Fibroblast of lung (primary cell): ENCODE measurements at regions not wholly inside any gene's neighbourhood (a gene's known extent, or its start where the extent isn't known, plus 50 kb on each side); places are given as distances from the start of the nearest gene placed in this dataset.

Experiments used
- DNase-seq, 2 donors: peaks; one replicate each; pipeline versions ENCODE4 v3.0.0 to v3.0.0-alpha.2; 2010; ENCODE audit warnings: low read depth in 2 of 2
- H2AFZ ChIP-seq: 2 replicates; pipeline ENCODE4 v1.5.1; 2012; ENCODE audit warnings: low read length, control low read depth, inconsistent platforms
- H3K27ac ChIP-seq: 2 replicates; pipeline ENCODE4 v1.5.1; 2011; ENCODE audit warnings: low read length, control low read depth; ENCODE audit not compliant: insufficient read depth
- H3K27me3 ChIP-seq: 2 replicates; pipeline ENCODE4 v1.5.1; 2011; ENCODE audit warnings: mild to moderate bottlenecking, low read length; ENCODE audit not compliant: control insufficient read depth, insufficient read depth
- H3K36me3 ChIP-seq: 2 replicates; pipeline ENCODE4 v1.5.1; 2011; ENCODE audit warnings: low read length; ENCODE audit not compliant: control insufficient read depth, insufficient read depth
- H3K4me1 ChIP-seq: 2 replicates; pipeline ENCODE4 v1.5.1; 2011; ENCODE audit warnings: low read length; ENCODE audit not compliant: control insufficient read depth, insufficient read depth; ENCODE audit errors: extremely low read depth
- H3K4me2 ChIP-seq: 2 replicates; pipeline ENCODE4 v1.5.1; 2011; ENCODE audit warnings: low read length, control low read depth; ENCODE audit not compliant: insufficient read depth; ENCODE audit errors: extremely low read depth
- H3K4me3 ChIP-seq, 4 experiments: fragments of 200-600 bp in 1 of 4; sonication (generic) in 1 of 4; replicated peaks in 1 of 4; 2 replicates each; pipeline ENCODE4 v1.5.1; 2011 to 2016; ENCODE audit warnings: low read length in 4 of 4, low read depth in 3 of 4, mild to moderate bottlenecking in 3 of 4, control low read depth in 2 of 4, inconsistent platforms in 1 of 4, mixed read lengths in 1 of 4; ENCODE audit not compliant: insufficient read depth in 1 of 4; ENCODE audit errors: control extremely low read depth in 1 of 4
- H3K79me2 ChIP-seq: 2 replicates; pipeline ENCODE4 v1.5.1; 2012; ENCODE audit warnings: mild to moderate bottlenecking, low read length, inconsistent platforms; ENCODE audit not compliant: control insufficient read depth, insufficient read depth
- H3K9ac ChIP-seq: 2 replicates; pipeline ENCODE4 v1.5.1; 2011; ENCODE audit warnings: mild to moderate bottlenecking, low read length, control low read depth; ENCODE audit not compliant: insufficient read depth
- H3K9me3 ChIP-seq: 2 replicates; pipeline ENCODE4 v1.5.1; 2012; ENCODE audit warnings: low read depth, low read length; ENCODE audit not compliant: control insufficient read depth, insufficient read depth
- H4K20me1 ChIP-seq: 2 replicates; pipeline ENCODE4 v1.5.1; 2011; ENCODE audit warnings: low read length; ENCODE audit not compliant: control insufficient read depth, insufficient read depth; ENCODE audit errors: extremely low read depth
- EZH2 ChIP-seq: IDR thresholded peaks from 2 replicates; pipeline ENCODE4 v1.5.1; 2012; ENCODE audit warnings: low read length, control low read depth, mild to moderate bottlenecking; ENCODE audit errors: missing control alignments
- TF ChIP-seq, protein P1 (sequence below), 2 donors: IDR thresholded peaks in 1 of 2; conservative IDR thresholded peaks in 1 of 2; 1 replicate in 1 of 2; 2 replicates in 1 of 2; pipeline ENCODE4 v1.5.1; 2011 to 2012; ENCODE audit warnings: low read length in 2 of 2, control low read depth in 1 of 2, inconsistent platforms in 1 of 2, low read depth in 1 of 2, mild to moderate bottlenecking in 1 of 2

DNA sequence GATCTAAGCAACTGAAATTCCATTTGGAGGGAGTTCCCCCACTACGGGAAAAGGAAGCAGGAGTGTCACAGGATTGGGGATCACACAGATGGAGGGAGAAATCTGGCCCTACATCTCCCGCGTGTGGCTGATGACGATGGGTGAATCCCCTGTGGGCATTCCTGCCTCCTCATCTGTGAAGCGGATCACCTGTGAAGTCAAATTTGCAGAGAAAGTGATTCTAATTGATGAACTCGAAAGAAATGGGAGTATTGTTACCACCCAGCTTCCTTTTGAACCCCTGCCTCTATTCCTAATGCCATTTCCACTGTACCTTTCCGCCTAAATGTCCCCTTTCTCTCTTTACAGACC lies 92.0 kb downstream of the CMPK2 start:
- Histone ChIP-seq H3K79me2 (no peaks in the 10 kb centered on the region), H3K4me1 (no peaks in the 10 kb centered on the region), H3K4me2 (no peak overlapping the region), H3K4me3 (no peak overlapping the region), H3K36me3 (no peaks in the 10 kb centered on the region), H3K27ac (no peak overlapping the region), H2AFZ (no peak overlapping the region), H3K9ac (no peak overlapping the region), H3K27me3 (no peaks in the 10 kb centered on the region), H3K9me3 (no peaks in the 10 kb centered on the region), H4K20me1 (no peaks in the 10 kb centered on the region)
- TF ChIP-seq, protein P1, sequence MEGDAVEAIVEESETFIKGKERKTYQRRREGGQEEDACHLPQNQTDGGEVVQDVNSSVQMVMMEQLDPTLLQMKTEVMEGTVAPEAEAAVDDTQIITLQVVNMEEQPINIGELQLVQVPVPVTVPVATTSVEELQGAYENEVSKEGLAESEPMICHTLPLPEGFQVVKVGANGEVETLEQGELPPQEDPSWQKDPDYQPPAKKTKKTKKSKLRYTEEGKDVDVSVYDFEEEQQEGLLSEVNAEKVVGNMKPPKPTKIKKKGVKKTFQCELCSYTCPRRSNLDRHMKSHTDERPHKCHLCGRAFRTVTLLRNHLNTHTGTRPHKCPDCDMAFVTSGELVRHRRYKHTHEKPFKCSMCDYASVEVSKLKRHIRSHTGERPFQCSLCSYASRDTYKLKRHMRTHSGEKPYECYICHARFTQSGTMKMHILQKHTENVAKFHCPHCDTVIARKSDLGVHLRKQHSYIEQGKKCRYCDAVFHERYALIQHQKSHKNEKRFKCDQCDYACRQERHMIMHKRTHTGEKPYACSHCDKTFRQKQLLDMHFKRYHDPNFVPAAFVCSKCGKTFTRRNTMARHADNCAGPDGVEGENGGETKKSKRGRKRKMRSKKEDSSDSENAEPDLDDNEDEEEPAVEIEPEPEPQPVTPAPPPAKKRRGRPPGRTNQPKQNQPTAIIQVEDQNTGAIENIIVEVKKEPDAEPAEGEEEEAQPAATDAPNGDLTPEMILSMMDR (conservative IDR thresholded peaks at IDR 0.05 in 1 of 2, IDR thresholded peaks at IDR 0.05 in 1 of 2; ENCODE audit: low read depth in 1 of 2, low read length in 2 of 2): no peak
- no peak for TF ChIP-seq EZH2
- DNase-seq: no peak

DNA sequence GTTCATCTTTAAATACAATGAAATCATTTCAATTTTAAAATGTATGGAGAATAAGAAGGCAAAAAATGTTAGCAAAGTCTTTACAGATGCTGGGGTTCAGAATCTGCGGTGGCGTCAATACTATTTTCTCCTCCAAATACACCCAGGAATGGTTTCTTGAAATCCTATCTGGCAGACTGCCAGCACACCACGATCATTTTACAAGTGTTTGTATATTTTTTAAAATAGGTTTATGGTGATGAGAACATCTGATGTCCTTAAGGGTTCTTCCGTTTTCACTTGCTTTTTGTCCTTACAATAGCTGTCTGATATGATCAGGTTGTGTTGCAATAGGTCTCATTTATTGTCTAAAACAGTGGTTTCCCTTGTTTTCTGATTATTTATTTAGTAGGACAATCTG lies 89.6 kb downstream of the CMPK2 start:
- no peaks in the 10 kb centered on the region for H3K27me3 ChIP-seq
- no peak overlapping the region for H3K4me2 ChIP-seq
- no peak overlapping the region for H2AFZ ChIP-seq
- no peak overlapping the region for H3K4me3 ChIP-seq
- no peaks in the 10 kb centered on the region for H3K4me1 ChIP-seq
- H3K9me3 ChIP-seq: no peaks in the 10 kb centered on the region
- DNase-seq: no peak
- H3K9ac ChIP-seq: no peak overlapping the region
- TF ChIP-seq EZH2: no peak
- TF ChIP-seq, protein P1 (conservative IDR thresholded peaks at IDR 0.05 in 1 of 2, IDR thresholded peaks at IDR 0.05 in 1 of 2; ENCODE audit: low read depth in 1 of 2, low read length in 2 of 2): no peak
- H3K79me2 ChIP-seq: no peaks in the 10 kb centered on the region
- H3K27ac ChIP-seq: no peak overlapping the region
- H3K36me3 ChIP-seq: no peaks in the 10 kb centered on the region
- no peaks in the 10 kb centered on the region for H4K20me1 ChIP-seq

DNA sequence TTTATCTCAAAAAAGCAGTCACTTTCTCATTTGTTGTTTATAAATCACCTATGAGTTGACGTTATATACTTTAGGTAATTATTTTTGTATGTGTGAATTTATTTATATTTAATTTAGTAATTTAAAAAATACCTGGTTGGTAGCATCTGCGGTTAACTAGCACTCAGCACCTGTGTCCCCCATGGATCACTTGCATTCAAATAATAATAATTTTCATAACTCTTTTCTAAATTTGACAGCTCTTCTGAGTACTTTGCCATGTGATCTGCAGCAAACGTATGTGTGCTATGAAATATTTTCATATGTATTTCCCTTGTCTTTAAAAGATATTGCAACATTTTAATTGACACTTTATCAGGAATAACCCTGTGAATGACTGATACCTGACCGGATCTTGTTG lies 88.1 kb downstream of the CMPK2 start:
- H3K36me3 ChIP-seq: no peaks in the 10 kb centered on the region
- no peak overlapping the region for H3K4me3 ChIP-seq
- no peak overlapping the region for H3K4me2 ChIP-seq
- no peak for DNase-seq
- H3K27ac ChIP-seq: no peak overlapping the region
- H4K20me1 ChIP-seq: no peaks in the 10 kb centered on the region
- no peaks in the 10 kb centered on the region for H3K79me2 ChIP-seq
- no peaks in the 10 kb centered on the region for H3K4me1 ChIP-seq
- no peak overlapping the region for H2AFZ ChIP-seq
- no peak for TF ChIP-seq EZH2
- TF ChIP-seq, protein P1 (conservative IDR thresholded peaks at IDR 0.05 in 1 of 2, IDR thresholded peaks at IDR 0.05 in 1 of 2; ENCODE audit: low read depth in 1 of 2, low read length in 2 of 2): no peak
- no peaks in the 10 kb centered on the region for H3K9me3 ChIP-seq
- H3K27me3 ChIP-seq: no peaks in the 10 kb centered on the region
- H3K9ac ChIP-seq: no peak overlapping the region
